ENCODE measurements at regions not wholly inside any gene's neighbourhood (a gene's known extent, or its start where the extent isn't known, plus 50 kb on each side); places are given as distances from the start of the nearest gene placed in this dataset.

DNA sequence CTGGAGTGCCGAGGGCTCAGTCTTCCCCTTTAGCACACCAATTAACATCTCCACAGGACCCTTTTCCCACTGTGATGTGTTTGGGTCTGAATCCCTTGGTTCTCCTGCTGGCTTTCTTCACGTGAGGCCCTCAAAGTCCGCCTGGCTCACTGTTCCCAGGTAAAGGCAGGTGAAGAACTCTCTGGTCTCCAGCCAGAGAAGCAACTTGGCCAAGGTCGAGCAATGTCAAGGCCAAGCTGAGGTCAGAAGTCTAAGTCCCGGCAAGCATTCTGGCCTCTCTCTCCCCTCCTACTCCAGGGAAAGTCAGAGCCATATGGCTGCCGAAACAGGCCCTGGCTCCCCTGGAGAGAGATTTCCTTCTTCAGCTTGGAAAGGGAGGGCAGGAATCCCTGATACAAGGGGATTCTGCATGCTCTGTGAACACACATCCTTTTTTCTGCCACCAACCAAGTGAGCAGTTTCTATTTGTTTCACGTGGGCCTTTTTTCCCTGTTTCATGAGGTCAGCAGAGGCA is 61.4 kb upstream of the ESRRB start:
- no peak overlapping the region for H3K4me3 ChIP-seq (ENCODE audit: insufficient read depth, low read depth, low read length)
- 11 to 17% methylated on average over 7 of the region's 7 CpGs for WGBS, 2 experiments
- H3K9me3 ChIP-seq (ENCODE audit: control insufficient read depth, low read length): no peaks in the 10 kb centered on the region
- no peak overlapping the region for H3K27ac ChIP-seq (ENCODE audit: insufficient read depth, low read depth, low read length, poor library complexity, severe bottlenecking)
- no peaks in the 10 kb centered on the region for H3K36me3 ChIP-seq (ENCODE audit: control insufficient read depth, insufficient read depth, low read length)
- H3K4me1 ChIP-seq (ENCODE audit: control insufficient read depth, insufficient read depth, low read length): peaks cover 31% of the 10 kb centered on the region
- H3K27me3 ChIP-seq (ENCODE audit: control insufficient read depth, insufficient read depth, low read length, poor library complexity, severe bottlenecking): peaks cover 63% of the 10 kb centered on the region

DNA sequence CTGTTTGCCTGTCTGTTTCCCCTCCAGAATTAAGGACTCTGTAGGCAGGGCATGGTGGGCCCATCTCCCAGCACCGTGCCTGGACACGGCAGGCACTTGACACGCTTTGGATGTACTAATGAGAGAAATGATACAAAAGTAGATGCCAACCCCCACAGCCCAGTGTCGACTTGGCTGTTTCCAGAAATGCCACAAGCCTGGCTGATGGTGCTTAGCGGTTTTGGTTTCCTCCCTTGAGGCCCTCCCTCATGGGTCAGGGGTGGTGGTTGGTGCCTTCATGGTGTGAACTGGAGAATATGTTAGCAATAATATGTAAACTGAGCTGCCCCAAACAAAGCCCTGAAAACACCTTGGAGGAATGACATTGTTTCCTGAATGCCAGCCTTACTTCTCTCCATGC is 55.5 kb upstream of the ESRRB start:
- no peak overlapping the region for H3K27ac ChIP-seq (ENCODE audit: insufficient read depth, low read depth, low read length, poor library complexity, severe bottlenecking)
- no peaks in the 10 kb centered on the region for H3K9me3 ChIP-seq (ENCODE audit: control insufficient read depth, low read length)
- WGBS, 2 experiments: 92 to 94% methylated on average over 5 of the region's 5 CpGs
- no peaks in the 10 kb centered on the region for H3K4me1 ChIP-seq (ENCODE audit: control insufficient read depth, insufficient read depth, low read length)
- H3K27me3 ChIP-seq (ENCODE audit: control insufficient read depth, insufficient read depth, low read length, poor library complexity, severe bottlenecking): peaks cover 7% of the 10 kb centered on the region
- no peak overlapping the region for H3K4me3 ChIP-seq (ENCODE audit: insufficient read depth, low read depth, low read length)
- H3K36me3 ChIP-seq (ENCODE audit: control insufficient read depth, insufficient read depth, low read length): no peaks in the 10 kb centered on the region

DNA sequence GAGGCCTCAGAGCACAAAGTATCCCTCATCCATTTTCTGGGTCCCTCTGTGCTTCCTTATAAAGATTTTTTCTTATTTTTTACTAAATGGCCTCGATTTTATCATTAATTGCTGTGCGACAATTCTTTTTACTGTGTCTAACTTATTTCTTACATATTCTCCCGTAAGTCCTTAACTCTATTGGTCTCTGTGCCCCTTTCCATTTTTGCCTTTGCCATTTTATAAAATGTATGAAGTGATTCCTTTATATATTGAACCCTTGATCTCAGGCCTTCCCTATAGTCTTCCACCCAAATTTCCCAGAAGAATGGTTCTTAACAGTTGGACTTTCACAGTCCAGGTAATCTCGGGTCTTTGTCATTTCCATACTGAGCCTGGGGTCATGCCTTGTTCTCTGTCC is 55.0 kb upstream of the ESRRB start:
- Histone ChIP-seq H3K27ac (ENCODE audit: insufficient read depth, low read depth, low read length, poor library complexity, severe bottlenecking) (no peak overlapping the region), H3K4me1 (ENCODE audit: control insufficient read depth, insufficient read depth, low read length) (no peaks in the 10 kb centered on the region), H3K9me3 (ENCODE audit: control insufficient read depth, low read length) (no peaks in the 10 kb centered on the region), H3K4me3 (ENCODE audit: insufficient read depth, low read depth, low read length) (no peak overlapping the region), H3K27me3 (ENCODE audit: control insufficient read depth, insufficient read depth, low read length, poor library complexity, severe bottlenecking) (peaks cover 4% of the 10 kb centered on the region), H3K36me3 (ENCODE audit: control insufficient read depth, insufficient read depth, low read length) (no peaks in the 10 kb centered on the region)
- 82 to 96% methylated on average over 4 of the region's 4 CpGs for WGBS, 2 experiments

DNA sequence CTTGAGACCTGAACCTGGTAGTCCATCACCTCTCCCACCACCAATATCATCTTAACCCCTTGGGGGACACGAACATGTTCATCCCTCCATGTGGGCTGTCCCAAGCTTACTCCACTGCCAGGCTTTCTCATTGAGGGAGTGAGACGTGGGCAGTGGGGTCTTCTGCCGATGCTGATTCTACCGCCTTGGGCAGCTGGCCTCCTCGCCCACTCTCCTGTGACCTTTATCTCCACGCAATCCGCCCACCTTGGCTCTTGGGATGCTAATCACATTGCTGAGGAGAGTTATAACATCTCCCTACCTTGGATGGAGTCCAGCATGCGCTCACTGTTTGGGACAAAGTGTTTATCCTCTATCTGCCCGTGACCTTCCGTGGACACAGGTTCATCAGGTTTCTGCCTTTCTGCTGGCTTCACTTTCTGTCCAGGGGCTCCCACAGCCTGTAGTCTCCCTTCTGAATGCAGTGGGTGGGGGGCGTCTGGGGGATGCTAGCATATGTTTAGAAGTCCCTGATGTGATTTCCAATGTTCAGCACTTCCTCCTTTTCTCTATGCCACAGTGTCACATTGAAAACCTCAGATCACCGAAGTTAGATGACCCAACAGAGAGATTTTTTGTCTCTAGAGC is 53.2 kb upstream of the ESRRB start:
- Histone ChIP-seq H3K27me3 (ENCODE audit: control insufficient read depth, insufficient read depth, low read length, poor library complexity, severe bottlenecking) (no peaks in the 10 kb centered on the region), H3K9me3 (ENCODE audit: control insufficient read depth, low read length) (no peaks in the 10 kb centered on the region), H3K4me1 (ENCODE audit: control insufficient read depth, insufficient read depth, low read length) (no peaks in the 10 kb centered on the region), H3K4me3 (ENCODE audit: insufficient read depth, low read depth, low read length) (no peak overlapping the region), H3K36me3 (ENCODE audit: control insufficient read depth, insufficient read depth, low read length) (no peaks in the 10 kb centered on the region), H3K27ac (ENCODE audit: insufficient read depth, low read depth, low read length, poor library complexity, severe bottlenecking) (no peak overlapping the region)
- WGBS, 2 experiments: 89 to 92% methylated on average over 12 of the region's 12 CpGs

DNA sequence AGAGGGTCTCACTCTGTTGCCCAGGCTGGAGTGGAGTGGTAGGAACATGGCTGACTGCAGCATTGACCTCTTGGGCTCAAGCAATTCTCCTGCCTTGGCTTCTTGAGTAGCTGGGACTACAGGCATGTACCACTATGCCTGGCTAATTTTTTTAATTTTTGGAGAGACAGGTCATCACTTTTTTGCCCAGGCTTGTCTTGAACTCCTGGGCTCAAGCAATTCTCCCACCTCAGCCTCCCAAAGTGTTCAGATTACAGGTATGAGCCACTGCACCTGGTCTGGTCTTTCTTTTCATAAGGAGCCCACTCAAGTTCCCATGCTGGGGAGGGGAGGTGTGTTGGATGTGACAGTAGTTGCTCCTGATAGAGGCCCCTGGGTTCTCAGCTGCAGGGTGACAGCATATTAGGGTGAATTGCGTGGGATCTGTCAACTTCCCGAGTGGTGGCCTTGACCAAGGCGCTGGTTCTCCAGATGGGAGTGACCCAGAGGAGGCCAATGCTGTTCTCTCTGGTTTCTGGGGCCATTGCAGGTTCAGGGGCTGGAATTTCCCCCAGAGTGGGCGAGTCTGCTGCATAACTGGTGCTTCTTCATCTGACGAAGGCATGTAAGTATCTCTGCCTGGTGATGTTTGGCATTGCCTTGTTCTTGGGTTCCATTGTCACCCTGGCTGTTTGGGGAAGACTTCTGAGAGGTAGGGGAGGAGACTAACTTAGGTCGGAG is 52.4 kb upstream of the ESRRB start:
- no peak overlapping the region for H3K27ac ChIP-seq (ENCODE audit: insufficient read depth, low read depth, low read length, poor library complexity, severe bottlenecking)
- 93% methylated on average over 6 of the region's 6 CpGs for WGBS, 2 experiments
- no peak overlapping the region for H3K4me3 ChIP-seq (ENCODE audit: insufficient read depth, low read depth, low read length)

DNA sequence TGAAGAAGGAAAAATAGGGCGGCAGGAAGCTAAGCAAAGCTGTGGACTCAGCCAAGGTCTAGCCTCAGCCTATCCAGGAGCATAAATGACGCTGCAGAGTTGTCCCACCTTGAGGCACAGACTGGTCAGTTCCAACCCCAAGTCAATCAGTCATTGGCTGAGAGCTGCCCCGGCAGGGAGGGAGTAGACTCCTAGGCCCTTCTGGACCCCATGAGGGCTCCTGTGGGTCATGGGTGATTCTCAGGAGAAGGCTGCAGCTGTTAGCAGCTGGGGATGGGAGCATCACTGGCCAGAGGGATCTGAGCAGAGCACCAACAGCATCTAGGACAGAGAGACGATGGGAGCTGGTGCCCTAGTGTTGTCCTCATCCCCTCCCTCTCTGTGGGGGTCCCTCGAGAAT is 51.8 kb upstream of the ESRRB start:
- H3K27ac ChIP-seq (ENCODE audit: insufficient read depth, low read depth, low read length, poor library complexity, severe bottlenecking): no peak overlapping the region
- peaks cover 11% of the 10 kb centered on the region for H3K27me3 ChIP-seq (ENCODE audit: control insufficient read depth, insufficient read depth, low read length, poor library complexity, severe bottlenecking)
- no peaks in the 10 kb centered on the region for H3K4me1 ChIP-seq (ENCODE audit: control insufficient read depth, insufficient read depth, low read length)
- H3K4me3 ChIP-seq (ENCODE audit: insufficient read depth, low read depth, low read length): no peak overlapping the region
- WGBS, 2 experiments: 89 to 92% methylated on average over 5 of the region's 5 CpGs
- no peaks in the 10 kb centered on the region for H3K36me3 ChIP-seq (ENCODE audit: control insufficient read depth, insufficient read depth, low read length)
- no peaks in the 10 kb centered on the region for H3K9me3 ChIP-seq (ENCODE audit: control insufficient read depth, low read length)

More for the DNA sequence above, 52.4 kb upstream of the ESRRB start:
- no peaks in the 10 kb centered on the region for H3K36me3 ChIP-seq (ENCODE audit: control insufficient read depth, insufficient read depth, low read length)
- H3K4me1 ChIP-seq (ENCODE audit: control insufficient read depth, insufficient read depth, low read length): no peaks in the 10 kb centered on the region
- peaks cover 5% of the 10 kb centered on the region for H3K27me3 ChIP-seq (ENCODE audit: control insufficient read depth, insufficient read depth, low read length, poor library complexity, severe bottlenecking)
- no peaks in the 10 kb centered on the region for H3K9me3 ChIP-seq (ENCODE audit: control insufficient read depth, low read length)
